HG03354 (cell line): ENCODE measurements at regions not wholly inside any gene's neighbourhood (a gene's known extent, or its start where the extent isn't known, plus 50 kb on each side); places are given as distances from the start of the nearest gene placed in this dataset.

Experiments
- ATAC-seq: cut with Tn5 transposase; IDR thresholded peaks from one replicate; pipeline ENCODE4 v1.9.1; 2021; ENCODE audit warnings: mild to moderate bottlenecking; ENCODE audit not compliant: unreplicated experiment, poor library complexity, severe bottlenecking

DNA sequence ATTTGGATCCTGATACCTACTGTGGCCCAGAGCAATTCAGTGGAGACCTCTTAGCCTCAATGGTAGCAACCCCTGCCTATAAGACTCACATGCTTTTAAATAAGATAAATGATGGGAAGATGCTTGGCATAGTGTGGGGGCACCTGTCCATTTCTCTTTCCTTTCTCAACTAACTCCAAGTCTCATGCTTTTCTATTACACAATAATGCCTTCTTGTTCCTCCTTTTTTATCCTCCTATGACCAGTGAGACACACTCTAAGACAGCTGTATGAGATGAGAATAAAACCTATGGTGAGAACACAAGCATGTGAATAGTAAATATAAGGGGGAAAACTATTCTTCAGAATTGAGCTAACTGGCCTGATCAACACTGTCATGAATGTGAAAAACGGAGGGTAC lies 147.0 kb upstream of the STXBP5 start:
- ATAC-seq: no peak

DNA sequence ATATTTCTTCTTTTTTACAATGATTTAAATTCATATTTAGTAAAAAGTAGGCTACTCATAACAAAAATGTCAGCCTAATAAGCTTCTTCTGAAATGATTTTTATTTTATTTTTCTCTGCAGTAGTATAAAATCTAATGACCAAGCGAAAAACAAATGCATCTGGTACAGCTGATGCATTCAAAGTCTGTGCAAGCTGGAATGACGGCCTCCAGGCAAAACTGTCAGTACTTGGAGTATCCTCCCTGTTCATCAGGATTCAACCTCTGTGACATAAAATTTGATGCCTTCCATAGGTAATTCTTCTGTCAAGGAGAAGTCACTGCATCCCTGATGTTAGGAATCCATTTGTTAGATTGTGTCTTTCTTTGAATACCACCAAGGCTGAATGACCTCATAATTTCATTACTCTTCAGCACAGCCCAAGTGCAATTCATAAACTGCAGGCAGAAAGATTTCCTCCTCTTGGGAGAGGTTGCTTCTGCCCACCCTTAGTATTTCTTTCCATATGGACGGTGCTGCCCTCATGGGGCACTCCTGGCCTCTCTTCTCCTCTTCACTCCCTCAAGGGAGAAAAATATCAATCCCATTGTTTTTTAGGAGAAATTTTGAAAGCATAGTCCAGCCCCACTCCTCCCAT lies 146.4 kb upstream of the STXBP5 start:
- no peak for ATAC-seq

DNA sequence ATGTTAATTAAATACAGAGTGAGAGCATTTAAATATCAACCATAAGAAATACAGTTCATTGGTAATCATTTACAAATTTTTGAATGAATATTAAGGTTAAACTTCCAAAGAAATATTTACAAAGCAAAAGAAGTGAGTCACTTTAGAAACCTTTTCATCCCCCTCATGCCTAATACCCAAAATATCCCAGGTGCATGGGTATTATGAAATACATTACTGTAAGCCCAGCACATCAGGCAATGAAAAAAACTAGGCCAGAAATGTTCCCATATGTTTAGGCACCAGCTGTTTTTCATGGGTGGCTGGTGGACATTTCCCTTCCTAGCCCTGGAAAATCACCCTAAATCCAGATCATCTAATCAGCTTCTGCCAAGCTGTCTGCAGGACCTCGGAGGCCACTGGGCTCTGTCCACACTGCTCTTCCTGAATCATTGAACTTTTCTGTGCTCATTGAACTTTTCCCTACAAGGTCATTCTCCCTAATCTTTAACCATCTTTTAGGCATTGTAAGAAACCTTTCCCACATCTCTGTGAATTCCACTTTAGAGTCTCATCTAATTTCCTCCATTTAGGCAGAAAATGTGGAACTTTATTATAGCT lies 145.3 kb upstream of the STXBP5 start:
- no peak for ATAC-seq

DNA sequence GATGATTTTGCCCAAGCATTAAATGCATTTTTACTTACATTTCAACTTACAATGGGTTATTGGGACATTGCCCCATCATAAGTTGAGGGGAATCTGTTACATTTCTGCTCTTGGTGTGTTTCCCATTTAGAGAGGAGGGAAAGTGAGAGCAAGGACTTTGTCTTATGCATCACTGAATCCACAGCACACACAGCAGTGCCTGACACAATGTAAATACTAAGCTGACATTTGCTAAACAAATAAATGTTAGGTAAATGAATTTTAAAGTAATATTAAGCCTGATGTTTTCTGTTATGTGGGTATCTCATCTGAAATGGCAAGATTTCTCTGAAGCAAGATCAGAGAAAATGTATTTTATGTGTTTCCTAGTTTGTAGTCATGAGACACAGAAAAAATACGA lies 143.6 kb upstream of the STXBP5 start:
- no peak for ATAC-seq

DNA sequence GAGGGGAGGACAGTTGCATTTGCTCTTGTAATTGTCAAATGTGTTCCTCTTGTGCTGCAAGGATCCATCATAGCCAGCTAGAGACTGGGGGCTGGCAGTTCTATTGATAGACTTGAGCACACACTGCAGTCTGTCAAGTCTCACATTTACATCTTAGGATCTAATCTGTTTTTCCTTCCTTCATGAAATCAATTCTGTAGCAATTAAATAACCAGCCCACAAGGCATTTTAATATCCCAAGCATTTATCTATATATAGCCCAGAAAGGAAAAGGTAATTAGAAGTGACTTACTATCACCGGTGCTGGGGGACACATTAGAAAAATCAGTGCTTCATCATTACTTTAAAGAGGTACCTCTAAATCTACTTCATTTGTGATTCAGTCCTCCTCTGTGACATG lies 143.0 kb upstream of the STXBP5 start:
- no peak for ATAC-seq

DNA sequence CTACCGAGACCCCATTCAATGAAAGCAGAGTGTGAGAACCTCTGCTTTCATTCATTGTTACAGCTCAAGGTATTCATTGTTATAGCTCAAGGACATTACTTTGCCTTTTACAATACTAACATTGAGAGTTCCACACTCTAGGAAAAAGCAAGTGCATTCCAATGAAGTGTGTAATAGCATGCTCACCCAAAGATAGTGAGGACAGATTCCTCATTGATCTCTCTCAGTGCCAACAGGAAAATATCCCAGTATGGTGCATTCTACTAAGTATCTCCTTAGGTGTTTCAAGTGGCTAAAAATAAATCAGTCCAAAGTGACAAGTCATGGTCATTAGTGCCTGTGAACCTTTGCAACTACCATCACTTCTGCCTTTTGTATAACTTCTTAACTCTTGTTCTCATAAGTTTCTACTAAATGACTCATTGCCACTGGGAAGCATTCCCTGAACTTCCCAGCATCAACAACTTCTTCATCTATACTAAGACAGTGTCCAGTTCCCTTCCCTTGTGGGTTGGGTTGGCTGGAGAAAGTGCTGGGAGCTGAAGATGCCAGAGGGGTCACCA lies 140.7 kb upstream of the STXBP5 start:
- ATAC-seq: no peak

DNA sequence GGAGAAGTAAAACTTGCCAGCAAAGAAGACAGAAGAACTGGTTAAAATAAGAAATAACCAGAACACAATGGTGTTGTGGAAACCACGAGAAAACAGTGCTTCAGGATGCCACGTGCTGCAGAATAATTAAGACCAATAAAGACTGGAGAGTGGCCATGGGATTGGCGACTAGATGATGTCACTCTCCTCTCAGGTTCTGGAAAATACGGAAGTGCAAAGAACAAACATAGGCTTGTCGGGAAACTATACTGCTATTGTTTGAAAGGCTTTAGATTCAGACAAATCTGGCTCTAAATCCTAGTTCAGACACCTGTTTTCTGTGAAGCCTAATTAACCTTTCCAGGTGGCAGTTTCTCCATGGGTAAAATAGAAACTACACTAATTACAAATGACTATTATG lies 138.4 kb upstream of the STXBP5 start:
- no peak for ATAC-seq

DNA sequence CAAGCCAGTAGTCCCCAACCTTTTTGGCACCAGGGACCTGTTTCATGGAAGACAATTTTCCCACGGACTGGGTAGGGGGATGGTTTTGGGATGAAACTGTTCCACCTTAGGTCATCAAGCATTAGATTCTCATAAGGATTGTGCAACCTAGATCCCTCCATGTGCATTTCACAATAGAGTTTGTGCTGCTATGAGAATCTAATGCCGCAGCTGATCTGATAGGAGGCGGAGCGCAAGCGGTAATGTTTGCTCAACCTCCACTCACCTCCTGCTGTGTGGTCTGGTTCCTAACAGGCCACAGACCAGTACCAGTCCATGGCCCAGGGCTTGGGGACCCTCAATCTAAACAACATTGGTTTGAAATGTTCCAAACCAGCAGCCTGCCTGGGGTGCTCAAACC lies 137.0 kb upstream of the STXBP5 start:
- no peak for ATAC-seq

DNA sequence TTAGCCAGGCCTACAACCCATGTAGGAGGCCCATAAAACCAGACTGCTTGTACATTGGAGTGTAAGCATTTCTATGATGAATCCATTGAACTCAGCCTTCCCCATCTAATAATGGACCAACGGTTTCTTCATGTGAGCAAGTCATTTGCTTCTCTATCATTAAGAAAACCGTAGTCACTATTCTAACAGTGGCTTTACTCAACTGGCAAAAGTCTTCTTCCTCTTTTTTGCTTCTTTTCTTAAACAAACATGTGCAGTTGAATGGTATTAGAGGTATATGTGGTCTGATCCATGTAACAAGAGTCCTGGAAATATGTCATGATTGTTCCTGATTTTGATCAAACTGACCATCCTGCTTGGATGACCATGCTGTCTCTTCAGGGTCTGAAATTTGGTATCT lies 132.4 kb upstream of the STXBP5 start:
- no peak for ATAC-seq

DNA sequence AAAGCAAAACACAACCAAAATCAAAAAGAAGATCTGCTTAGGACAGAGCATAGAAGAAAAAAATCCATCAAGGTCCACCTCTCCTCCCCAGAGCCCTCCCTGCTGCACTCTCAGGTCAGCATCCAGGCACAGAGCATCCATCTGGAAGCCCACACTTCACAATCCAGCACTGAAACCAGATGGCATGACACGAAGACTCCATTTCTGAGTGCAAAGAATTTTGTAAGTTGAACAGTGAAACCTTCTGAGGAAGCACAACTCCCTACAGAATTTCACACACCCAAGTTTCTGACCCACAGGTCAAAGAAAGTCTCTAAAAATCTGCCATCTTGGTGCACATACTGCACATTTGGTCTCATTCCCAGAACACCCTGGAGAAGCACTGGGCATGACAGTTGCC lies 128.8 kb upstream of the STXBP5 start:
- ATAC-seq: no peak

DNA sequence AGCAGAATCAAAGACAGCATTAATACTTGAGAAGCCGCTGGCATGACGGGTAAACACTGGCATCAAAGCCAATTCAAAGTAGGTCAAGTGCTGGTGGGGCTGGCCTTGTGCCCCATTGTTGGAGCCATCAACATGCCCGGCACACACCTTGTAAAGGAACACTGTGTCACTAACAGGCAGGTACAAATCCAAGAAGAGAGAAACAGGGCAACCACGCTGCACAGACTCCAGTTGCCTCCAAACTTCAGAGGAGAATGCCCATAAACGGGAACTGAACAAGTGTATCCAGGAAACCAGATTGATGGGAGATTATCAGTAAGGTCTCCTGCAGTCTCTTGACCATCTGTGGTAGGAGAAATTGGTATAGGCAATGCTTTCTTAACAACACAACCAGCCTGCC lies 127.0 kb upstream of the STXBP5 start:
- no peak for ATAC-seq

DNA sequence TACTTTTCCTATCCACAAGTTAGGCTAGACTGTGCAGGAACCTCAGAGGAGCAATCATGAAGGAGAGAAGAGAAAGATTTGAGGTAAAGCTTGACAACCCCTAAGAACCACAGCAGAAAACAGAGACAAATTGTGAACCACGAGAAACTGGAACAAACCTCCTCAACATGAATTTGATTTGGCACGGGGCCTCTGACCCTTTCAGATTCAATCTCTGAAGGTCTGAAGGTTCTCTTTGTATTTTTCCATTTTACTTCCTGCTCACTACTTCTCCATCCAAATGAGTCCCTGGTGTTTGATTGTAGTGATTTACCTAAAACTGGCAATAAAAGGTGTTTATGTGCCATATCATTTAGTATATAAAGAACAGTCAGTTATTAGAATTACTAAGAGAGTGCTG lies 126.1 kb upstream of the STXBP5 start:
- no peak for ATAC-seq

DNA sequence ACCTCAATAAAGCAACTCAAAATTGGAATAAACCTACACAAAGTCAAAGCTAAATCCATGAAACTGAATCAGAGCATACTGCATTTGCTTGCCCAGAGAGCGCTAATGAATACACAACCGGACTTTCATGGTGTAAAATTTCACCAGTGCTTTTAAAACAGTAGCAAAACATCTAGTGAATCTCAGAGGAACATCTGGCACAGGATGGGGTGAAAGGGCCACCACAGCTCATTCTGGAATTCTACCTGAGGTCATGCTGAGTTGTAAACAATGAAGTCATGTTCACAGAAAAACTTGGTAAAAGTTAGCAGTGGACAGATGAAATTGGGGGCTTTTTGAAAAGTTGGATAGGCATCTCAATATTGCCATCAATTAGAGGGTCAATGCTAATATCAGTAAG lies 125.6 kb upstream of the STXBP5 start:
- ATAC-seq: no peak

DNA sequence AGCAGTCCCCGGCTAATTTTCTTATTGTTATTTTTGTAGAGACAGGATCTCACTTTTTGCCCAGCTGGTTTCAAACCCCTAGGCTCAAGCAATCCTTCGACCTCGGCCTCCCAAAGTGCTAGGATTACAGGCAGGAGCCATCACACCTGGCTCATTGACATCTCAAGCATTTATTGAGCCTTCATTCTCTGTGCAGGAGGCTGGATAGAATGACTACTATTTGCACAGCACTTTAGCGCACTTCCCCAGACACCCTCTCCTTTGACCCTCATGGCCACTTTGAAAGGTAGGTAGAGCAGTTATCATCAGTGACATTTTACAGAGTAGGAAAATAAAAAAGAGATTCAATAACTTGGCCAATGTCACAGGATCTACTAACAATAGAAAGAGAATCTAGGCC lies 124.0 kb upstream of the STXBP5 start:
- no peak for ATAC-seq

DNA sequence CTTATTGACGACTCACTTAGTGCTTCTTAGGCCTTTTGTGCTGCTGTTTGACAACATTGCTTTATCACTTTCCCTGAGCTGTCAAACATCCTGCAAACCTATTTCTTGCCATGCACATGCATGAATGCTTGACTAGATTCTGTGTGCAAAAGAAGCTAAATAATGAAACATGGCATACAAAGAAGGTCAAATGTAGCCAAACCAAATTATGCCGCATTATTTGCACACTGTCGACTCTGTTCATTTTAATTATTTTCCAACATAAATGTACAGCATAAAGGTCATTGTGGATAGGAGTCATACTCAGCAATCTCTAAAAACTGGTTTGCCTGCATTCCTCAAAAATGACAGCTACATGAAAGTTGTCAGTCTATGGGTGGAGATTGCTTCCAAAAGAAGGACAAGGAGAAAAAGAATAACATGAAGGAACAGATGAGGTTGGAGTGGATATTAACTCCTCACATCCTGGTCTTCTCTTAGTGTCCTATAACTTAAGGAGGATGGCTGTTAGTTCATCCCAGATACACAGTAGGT lies 123.1 kb upstream of the STXBP5 start:
- ATAC-seq: no peak

DNA sequence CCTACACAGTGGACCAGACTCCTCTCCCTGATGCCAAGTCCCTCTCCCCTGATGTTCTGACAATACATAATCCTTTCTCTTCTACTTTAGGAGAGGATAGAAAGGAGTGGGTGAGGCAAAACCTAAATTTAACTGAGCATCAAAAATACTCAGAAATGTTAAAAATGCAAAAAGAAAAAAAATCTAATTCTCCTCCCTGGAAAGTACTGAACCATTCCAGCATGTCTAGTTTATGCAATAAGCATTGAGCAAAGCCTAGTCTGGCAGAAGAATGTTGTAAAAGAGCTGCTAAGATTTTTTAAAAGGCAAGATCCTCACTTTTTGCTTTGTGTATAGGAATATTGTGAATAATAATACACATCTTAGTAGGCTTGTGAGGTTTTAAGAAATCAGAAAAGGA lies 116.6 kb upstream of the STXBP5 start:
- ATAC-seq: no peak

DNA sequence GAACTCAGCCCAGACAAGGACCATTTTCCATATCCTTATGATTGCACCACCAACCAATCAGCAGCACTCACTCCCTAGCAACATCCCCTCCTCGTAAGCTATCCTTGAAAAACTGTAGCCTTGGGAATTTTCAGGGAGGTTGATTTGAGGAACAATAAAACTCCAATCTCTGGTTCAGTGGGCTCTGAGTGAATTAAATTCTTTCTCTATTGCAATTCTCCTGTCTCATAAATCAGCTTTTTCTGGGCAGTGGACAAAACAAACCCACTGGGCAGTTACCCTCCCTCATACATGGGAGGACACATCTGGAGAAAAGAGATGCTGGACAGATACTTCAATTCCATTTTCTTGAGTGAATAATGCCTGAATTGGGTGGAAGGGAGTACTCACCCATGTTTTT lies 115.4 kb upstream of the STXBP5 start:
- no peak for ATAC-seq

DNA sequence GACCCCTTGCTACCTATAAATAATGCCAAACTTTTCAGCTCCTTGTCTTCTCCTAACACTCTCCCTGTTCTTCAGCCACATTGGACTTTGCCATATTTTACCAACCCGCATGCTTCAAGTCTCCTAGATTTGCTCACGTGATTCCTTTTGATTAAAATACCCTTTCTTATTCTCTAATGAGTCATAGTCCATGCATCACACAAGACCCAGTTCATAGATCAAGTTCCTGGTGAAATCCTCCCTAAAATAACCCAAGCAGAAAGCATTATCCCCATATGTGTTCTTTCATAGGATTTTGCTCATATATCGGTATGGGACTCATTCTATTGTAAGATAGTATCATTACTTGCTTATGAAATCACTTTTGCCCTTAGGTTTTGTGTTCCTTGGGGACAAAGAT lies 108.9 kb upstream of the STXBP5 start:
- ATAC-seq: no peak

DNA sequence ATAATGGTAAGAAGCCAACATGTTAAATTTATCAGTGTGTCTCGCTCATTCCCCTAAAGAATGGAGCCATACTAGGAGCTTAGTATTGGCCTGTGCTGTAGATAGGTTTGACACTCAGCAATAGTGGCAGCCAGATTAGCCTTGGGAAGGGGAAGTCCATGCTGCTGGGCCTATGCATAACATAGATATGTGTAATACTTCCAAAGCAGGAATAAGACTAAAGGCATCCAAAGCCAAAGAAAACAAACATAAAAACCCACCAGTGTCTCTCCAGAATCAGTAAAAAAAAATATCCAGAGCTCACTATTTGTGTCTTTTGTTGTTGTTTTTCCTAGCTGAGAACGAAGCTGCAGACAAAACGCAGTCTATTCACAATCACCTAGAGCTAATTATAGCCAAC lies 104.2 kb upstream of the STXBP5 start:
- ATAC-seq: no peak

DNA sequence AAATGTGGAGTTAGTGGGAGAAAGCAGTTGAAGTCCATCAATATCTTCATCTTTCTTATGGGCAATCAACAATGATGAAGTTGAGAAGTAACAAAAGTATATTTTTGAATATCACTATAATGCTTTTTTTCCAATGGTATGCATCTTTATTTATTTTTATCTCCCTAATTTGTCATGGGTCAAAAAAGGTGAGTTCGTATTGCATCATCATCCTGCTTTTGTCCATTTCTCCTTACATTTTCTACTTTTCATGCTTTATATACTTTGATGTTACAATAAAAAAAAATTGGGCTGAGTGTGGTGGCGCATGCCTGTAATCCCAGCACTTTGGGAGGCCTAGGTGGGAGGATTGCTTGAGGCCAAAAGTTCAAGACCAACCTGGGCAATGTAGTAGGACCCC lies 101.2 kb upstream of the STXBP5 start:
- no peak for ATAC-seq

DNA sequence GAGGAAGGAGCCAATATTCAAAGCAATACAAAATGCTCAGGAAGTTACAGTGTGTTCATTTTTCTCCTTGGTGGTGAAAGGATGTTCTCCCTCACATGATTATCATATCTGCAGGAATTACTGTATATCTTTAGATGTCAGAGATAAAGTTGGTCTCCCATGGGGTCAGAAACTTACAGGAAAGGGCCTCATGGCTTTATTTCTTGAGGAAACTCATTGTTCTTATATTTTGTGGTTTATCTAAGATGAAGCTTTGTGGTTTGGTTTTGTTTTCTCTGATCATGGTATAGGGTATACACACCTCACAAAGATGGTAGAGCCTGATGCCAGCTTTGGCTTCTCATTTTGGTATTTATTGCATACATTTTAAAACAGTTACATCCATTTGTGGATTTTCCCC lies 100.5 kb upstream of the STXBP5 start:
- no peak for ATAC-seq

DNA sequence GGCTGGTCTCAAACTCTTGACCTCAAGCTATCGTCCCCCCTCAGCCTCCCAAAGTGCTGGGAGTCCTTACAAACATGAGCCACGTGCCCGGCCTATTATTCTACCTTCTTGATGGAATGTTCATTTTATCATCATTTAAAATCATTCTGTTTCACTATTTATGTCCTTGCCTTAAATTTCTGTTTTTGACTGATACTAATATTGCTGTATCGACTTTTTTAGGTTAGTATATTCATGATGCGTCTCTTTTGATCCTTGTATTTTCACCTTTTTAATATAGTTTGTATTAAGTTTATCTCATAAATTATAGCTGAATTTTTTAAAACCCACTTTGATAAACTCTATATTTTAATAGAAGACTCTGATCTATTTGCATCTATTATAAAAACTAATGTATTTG lies 98.4 kb upstream of the STXBP5 start:
- no peak for ATAC-seq
